Vagina (tissue), 2 donors: ENCODE measurements at regions not wholly inside any gene's neighbourhood (a gene's known extent, or its start where the extent isn't known, plus 50 kb on each side); places are given as distances from the start of the nearest gene placed in this dataset.
"Not testable (repeated sequence)": the region's sequence is repeated elsewhere in the genome, so short reads cannot be mapped to it uniquely, and the experiment has no call there.

Experiments used
- DNase-seq, 2 donors: peaks; one replicate each; pipeline ENCODE4 v3.0.0-alpha.2; 2017; ENCODE audit errors: extremely low spot score in 2 of 2
- H3K27ac ChIP-seq: fragments of 200-600 bp; sonication (generic); one replicate; pipeline ENCODE4 v1.5.1; 2019
- H3K27me3 ChIP-seq: fragments of 200-600 bp; sonication (generic); one replicate; pipeline ENCODE4 v1.5.1; 2019
- H3K36me3 ChIP-seq, 2 donors: fragments of 200-600 bp; sonication (generic); one replicate each; pipeline ENCODE4 v1.5.1; 2017 to 2019
- H3K4me1 ChIP-seq: fragments of 200-600 bp; sonication (generic); one replicate; pipeline ENCODE4 v1.5.1; 2019
- H3K4me3 ChIP-seq, 2 donors: fragments of 200-600 bp; sonication (generic); 1 replicate in 1 of 2; 2 replicates in 1 of 2; pipeline ENCODE4 v1.5.1; 2016 to 2019
- H3K9me3 ChIP-seq: fragments of 200-600 bp; sonication (generic); one replicate; pipeline ENCODE4 v1.5.1; 2019
- intact Hi-C: fragments of 100-400 bp; cut with DNase I; formaldehyde crosslinking; loops from one replicate; pipeline ENCODE4 v1.15.1; 2023

DNA sequence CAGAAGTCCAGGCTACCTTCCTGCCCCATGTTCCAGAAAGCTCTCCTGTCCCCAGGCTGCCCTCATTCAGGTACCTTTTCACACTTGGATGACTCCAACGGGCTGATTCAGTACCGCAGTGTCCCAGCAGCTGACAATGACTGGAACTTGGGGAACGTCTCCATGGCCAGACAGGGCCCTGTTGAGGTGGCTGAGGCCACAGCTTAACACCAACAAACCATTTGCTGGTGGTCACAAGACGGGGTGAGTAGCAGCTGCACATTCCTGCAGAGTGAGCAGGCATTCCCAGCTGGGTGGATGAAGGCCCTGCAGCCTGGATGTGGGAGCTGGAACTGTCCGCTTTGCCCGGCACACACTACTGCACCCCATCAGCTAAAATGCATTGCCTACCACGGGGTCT lies 4481.3 kb upstream of the TPTE start:
- H3K4me1 ChIP-seq, H3K36me3 ChIP-seq, DNase-seq, H3K27ac ChIP-seq, intact Hi-C loops, H3K4me3 ChIP-seq, H3K27me3 ChIP-seq, H3K9me3 ChIP-seq: not testable (repeated sequence)

DNA sequence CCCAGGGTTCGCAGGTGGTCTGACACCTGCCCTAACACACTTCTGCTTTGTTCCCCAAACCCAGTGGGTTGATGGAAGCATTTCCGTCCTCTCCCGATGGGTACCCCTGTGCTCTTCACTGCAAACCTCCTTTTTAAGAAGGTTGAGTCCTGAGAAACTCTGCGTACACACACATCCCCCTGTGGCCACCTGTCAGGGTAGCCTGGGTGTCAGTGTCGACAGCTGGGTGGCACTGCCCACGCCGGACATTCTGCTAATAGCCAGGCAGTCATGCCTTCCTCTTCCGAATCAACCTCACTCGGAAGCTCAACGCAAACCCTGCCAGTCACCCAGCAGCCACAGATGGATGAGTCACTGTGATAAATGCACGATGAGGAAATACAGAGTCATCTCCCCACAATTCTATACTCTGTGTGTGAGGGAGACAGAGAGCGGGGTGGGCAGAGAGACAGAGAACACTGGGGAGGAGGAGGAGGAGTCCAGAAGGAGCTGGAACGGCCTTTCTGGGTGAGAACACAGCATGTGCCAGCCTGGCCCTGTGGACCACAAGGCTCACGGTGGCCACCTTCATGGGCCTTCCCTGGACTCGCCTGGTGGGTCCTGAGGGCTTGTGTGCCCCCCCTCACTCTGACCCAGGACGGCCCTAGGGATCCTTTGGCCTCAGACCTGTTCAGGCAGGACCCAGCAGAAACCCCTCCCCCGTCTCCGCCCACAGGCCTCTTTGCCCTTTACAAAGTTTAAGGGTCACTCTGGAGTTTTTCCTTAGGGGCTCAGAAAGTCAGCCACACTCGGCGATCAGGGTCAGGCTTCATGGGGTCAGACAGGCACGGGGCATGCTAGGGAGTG lies 4477.7 kb upstream of the TPTE start:
- H3K9me3 ChIP-seq, H3K27me3 ChIP-seq, H3K4me1 ChIP-seq, H3K4me3 ChIP-seq, H3K36me3 ChIP-seq, DNase-seq, H3K27ac ChIP-seq, intact Hi-C loops: not testable (repeated sequence)

DNA sequence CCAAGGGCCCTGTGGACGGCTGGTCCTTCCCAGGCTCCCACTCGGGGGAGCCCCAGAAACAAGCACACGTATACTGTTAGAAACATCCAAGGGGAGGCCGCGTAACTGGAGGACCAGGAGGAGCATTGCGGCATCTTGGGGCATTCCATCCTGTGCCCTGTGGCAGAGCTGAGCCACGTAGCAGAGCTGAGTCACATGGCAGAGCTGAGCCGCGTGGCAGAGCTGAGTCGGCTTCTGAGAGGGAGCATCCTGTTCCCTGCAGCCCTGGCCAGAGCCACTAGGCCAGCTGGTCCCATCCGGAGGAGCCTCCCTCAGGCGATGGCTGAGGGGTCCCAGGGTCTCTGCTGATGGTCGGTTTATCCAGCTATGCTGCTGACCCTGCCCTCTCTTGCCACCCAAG lies 4476.7 kb upstream of the TPTE start:
- H3K36me3 ChIP-seq, intact Hi-C loops, H3K27ac ChIP-seq, H3K4me1 ChIP-seq, H3K4me3 ChIP-seq, H3K27me3 ChIP-seq, DNase-seq, H3K9me3 ChIP-seq: not testable (repeated sequence)

DNA sequence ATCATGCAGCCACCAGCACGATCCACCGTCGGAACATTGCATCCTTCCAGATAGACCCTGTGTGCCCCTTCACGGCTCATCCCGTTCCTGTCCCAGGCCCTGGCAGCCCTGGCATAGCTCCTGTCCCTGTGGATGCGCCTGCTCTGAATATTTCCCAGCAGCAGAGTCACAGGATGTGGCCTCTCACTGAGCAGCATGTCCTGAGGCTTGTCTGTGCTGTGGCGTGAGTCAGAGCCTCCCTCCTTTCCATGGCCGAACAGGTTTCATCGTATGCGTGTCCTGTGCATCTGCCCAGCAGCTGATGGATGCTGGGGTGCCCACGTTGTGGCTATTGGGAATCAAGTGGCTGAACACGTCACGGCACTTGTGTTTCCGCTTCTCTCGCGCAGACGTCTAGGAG lies 4471.5 kb upstream of the TPTE start:
- H3K36me3 ChIP-seq, H3K4me1 ChIP-seq, DNase-seq, H3K9me3 ChIP-seq, H3K4me3 ChIP-seq, intact Hi-C loops, H3K27ac ChIP-seq, H3K27me3 ChIP-seq: not testable (repeated sequence)

DNA sequence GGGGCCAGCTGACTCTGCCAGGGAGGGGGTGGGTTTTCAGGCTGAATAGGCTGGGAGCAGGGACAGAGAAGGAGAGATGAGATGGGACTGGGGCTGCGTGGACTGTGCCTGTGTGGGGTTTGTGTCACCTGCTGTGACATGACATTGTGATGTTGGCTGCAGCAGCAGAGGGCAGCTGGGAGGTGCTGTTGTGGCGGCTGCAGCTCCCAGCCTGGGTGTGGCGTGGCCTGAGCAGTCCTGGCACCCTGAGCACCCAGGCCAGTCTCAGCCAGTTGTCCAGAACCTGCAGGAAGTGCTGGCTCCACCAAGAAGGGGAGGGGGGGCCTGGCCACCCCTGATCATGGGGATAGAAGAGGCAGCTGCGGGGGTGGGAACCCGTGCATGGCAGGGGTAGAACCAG lies 4469.3 kb upstream of the TPTE start:
- H3K36me3 ChIP-seq, H3K27me3 ChIP-seq, H3K4me1 ChIP-seq, H3K4me3 ChIP-seq, intact Hi-C loops, H3K9me3 ChIP-seq, DNase-seq, H3K27ac ChIP-seq: not testable (repeated sequence)

DNA sequence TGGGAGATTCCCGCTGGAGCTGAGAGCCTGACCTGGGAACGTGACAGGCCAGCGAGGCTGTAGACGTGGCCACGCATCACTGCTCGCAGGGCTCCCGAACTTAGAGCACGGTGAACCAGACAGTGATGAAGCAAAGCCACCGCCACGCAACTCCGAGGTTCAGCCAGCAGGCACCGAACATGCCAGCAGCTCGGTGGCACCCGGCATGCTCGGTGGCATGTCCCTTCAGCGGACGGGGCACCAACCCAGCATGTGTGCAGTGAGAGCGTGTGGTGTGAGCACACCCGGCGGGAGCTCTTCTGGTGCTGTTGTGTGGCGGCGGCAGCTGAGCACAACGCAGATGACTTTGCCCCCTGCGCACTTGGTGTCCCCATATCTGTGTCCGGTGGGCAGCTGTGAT lies 4468.2 kb upstream of the TPTE start:
- H3K4me1 ChIP-seq, DNase-seq, H3K27ac ChIP-seq, H3K36me3 ChIP-seq, H3K27me3 ChIP-seq, intact Hi-C loops, H3K4me3 ChIP-seq, H3K9me3 ChIP-seq: not testable (repeated sequence)

DNA sequence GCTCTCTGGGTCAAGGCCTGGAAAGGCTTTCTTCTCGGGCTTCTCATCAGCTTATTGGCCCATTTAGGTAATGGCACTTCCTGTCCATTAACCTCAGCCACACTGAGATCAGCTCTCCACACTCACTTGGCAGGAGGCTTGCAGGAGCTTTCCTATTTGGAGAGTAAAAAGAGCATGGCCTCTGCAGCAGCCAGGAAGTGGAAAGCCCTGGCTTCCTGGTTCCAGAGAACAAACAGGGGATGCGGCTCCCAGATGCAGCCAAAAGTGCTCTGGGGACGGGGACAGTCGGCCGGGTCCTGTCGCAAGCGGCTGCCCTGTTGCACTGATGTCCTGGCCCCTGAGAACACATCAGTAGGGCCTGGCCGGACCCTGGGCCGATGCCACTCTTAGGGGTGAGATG lies 4462.4 kb upstream of the TPTE start:
- DNase-seq, H3K4me1 ChIP-seq, intact Hi-C loops, H3K9me3 ChIP-seq, H3K36me3 ChIP-seq, H3K27me3 ChIP-seq, H3K27ac ChIP-seq, H3K4me3 ChIP-seq: not testable (repeated sequence)

DNA sequence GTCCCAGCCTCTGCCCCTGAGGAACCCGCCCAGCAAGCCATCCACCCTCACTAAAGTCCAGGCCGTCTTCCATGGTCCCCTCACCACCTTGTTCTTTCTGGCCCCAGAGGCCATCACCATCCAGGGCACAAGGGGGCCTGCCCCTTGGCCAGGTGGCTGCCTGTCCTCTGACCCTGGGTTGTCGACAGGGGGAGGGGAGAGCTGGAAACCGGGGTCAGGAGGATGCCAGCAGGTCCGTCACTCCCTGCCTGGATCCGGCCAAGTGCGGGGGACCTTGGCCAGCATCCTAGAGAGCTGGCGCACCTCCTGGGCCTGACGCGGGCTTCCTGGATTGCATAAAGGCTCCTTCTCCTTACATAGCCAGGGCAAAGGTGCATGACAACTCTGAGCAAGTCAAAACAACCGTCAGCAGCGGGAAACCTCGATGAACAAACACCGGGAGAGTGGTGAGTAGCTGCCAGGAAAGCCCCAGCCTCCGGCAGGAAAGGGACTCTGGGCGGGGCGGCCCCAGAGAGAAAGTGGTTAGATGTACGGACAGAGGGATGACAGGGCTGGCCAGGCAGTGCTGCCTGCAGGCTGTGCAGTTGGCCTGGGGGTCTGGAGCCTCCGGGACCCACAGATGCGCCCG lies 4461.2 kb upstream of the TPTE start:
- intact Hi-C loops: not testable (repeated sequence)

DNA sequence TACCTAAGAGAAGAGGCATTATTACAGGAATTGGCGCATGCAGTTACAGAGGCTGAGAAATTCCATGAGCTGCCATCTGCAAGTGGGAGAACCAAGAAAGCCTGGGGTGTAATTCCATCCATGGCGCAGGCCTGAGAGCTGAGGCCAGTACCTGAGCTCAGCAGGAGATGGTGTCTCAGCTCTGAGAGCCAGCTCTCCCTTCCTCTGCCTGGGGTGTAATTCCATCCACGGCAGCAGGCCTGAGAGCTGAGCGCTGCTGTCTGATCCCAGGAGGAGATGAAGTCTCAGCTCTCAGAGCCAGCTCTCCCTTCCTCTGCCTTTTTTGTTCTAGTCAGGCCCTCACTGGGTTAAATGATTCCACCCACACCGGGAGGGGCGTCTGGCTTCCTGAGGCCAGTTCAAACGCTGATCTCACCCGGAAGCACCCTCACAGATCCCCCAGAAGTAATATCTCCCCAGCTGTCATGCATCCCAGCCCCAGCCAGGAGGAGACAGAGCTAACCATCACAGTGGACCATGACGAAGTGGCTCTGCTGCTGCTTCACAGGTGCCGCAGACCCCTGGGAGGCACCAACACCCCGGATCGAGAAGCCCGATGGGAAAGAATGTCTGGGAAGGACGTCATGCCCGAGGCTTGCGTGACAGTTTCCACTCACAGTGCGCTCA lies 4454.9 kb upstream of the TPTE start:
- H3K36me3 ChIP-seq, H3K4me3 ChIP-seq, H3K27me3 ChIP-seq, intact Hi-C loops, H3K27ac ChIP-seq, DNase-seq, H3K9me3 ChIP-seq, H3K4me1 ChIP-seq: not testable (repeated sequence)

More for the DNA sequence above, 4461.2 kb upstream of the TPTE start:
- not testable (repeated sequence) for H3K27ac ChIP-seq, DNase-seq, H3K36me3 ChIP-seq, H3K9me3 ChIP-seq, H3K27me3 ChIP-seq, H3K4me1 ChIP-seq, H3K4me3 ChIP-seq

DNA sequence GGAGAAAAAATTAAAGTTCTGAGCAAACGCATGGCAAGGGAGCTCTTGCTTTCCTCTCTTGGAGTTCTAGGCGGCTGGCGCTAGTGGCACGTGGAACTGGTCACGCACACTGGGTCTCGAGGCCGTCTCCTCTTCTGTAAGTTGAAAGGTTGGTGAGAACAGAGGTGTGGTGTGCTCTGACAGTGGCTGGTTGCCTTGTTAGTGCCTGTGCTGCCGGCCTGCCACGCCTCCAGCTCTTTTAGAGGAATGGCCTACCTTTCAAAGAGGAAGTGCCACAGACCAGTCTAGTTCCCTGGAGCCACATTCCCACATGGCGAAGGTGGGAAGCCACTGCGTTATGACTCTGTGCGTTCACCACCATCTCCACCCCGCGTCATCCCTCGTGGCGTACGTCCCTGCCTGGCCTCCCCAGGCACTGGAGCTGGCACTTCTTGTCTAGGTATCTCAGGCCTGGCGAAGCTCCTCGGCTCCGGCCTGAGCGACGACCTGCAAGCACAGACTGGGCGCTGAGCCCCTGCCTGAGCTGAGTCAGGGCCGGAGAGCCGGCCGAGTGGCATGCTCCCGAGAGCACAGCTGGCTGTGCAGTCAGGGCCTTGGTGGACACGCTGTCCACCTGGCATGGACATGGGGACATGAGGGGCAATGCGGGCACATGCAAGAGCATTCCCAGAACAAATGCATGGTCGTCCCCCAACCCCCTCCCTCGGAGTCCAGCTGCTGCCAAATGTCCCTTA lies 4453.1 kb upstream of the TPTE start:
- H3K27me3 ChIP-seq, H3K36me3 ChIP-seq, H3K4me1 ChIP-seq, H3K9me3 ChIP-seq, DNase-seq, intact Hi-C loops, H3K27ac ChIP-seq, H3K4me3 ChIP-seq: not testable (repeated sequence)

DNA sequence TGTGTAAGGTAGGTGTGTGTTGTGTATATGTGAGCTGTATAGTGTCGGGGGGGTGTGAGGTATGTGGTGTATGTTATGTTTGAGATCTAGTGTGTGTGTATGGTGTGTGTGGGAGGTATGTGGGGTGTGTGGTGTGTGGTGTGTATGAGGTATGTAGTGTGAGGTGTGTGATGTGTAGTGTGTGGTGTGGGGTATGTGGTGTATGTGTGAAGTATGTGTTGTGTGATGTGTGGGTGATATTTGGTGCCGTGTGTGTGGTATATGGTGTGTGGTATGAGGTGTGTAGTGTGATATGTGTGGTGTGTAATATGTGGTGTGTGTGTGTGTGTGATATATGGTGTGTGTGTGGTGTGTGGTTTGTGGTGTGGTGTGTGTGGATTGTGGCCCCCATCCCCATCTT lies 4451.2 kb upstream of the TPTE start:
- DNase-seq, intact Hi-C loops, H3K4me3 ChIP-seq: not testable (repeated sequence)

DNA sequence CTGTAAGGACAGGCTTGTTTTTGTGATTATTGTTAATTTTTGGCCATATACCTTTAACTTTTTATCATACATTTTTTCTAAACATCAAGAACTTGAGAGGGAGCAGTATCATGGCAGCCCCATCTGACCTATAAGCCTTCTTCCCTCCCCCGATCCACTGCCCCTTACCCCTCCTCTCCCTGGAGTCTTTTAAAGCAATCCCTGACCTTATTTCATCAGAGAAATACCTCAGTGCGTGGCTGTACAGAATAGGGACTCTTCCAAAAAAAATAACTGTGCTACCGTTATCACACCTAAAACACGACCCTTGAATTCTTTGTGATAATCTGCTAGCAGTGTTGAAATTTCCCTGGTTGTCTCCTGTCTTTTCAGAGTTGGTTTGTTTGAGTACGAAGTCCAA lies 4448.7 kb upstream of the TPTE start:
- H3K9me3 ChIP-seq, H3K4me1 ChIP-seq, intact Hi-C loops, H3K36me3 ChIP-seq, H3K4me3 ChIP-seq, DNase-seq, H3K27me3 ChIP-seq, H3K27ac ChIP-seq: not testable (repeated sequence)

More for the DNA sequence above, 4451.2 kb upstream of the TPTE start:
- not testable (repeated sequence) for H3K27me3 ChIP-seq, H3K9me3 ChIP-seq, H3K27ac ChIP-seq, H3K36me3 ChIP-seq, H3K4me1 ChIP-seq

DNA sequence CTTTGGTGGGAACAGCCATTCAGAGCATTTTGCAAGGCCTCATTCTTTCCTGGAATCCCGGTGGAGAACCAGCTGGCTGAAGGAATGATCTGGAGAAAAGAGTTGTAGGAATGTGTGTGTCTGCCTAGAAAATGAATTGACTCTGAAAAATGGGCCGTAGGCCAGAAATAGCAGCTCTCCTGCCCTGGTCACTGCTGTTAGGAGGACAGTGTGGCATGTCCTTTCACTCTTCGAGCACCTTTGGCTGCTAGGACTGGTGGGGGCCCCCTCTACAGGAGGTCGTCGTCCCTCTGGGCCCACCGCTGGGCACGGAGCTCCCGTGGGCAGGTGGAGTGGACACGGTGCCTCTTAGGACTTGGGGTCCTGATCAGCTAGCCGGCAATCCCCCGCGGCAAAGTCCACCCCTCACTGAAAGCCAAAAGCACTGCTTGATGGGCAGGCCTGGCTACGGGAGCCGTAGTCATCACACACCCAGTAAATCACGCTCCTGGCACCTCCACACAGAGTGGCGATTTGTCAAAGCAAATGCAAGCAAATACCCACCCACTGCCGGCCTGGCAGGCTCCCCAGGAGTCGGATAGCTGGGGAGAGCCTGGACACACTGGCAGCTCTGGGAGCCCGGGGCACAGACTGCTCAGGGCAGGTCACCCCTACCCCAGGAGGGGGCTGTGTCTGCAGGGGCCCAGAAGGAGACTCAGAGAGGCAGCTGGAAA lies 4447.2 kb upstream of the TPTE start:
- DNase-seq, H3K36me3 ChIP-seq, intact Hi-C loops, H3K27me3 ChIP-seq, H3K27ac ChIP-seq, H3K9me3 ChIP-seq, H3K4me3 ChIP-seq, H3K4me1 ChIP-seq: not testable (repeated sequence)
